Stimulated activated naive CD8-positive, alpha-beta T cell treated with anti-CD3 and anti-CD28 coated beads, Interleukin-15, Interleukin-2, amounts not matched to agents 100 ng/mL and 50 ng/mL, for 24 hours (primary cell): ENCODE measurements at regions not wholly inside any gene's neighbourhood (a gene's known extent, or its start where the extent isn't known, plus 50 kb on each side); places are given as distances from the start of the nearest gene placed in this dataset.

Source experiments
- H3K27ac Mint-ChIP-seq: one replicate; pipeline ENCODE4 v1.8.0; 2021; ENCODE audit warnings: mild to moderate bottlenecking, mixed read lengths
- H3K27me3 Mint-ChIP-seq: one replicate; pipeline ENCODE4 v1.8.0; 2021; ENCODE audit warnings: mixed read lengths
- H3K36me3 Mint-ChIP-seq: one replicate; pipeline ENCODE4 v1.8.0; 2021; ENCODE audit warnings: low read depth, mixed read lengths
- H3K4me1 Mint-ChIP-seq: one replicate; pipeline ENCODE4 v1.8.0; 2021; ENCODE audit warnings: low read depth, mixed read lengths
- H3K4me3 Mint-ChIP-seq: one replicate; pipeline ENCODE4 v1.8.0; 2021; ENCODE audit warnings: mild to moderate bottlenecking, mixed read lengths
- H3K9me3 Mint-ChIP-seq: one replicate; pipeline ENCODE4 v1.8.0; 2021; ENCODE audit warnings: mixed read lengths

- peaks cover 3% of the 10 kb centered on the region for H3K4me1 Mint-ChIP-seq
- no peaks in the 10 kb centered on the region for H3K36me3 Mint-ChIP-seq
- no peaks in the 10 kb centered on the region for H3K27me3 Mint-ChIP-seq
- no peaks in the 10 kb centered on the region for H3K9me3 Mint-ChIP-seq
- no peak overlapping the region for H3K4me3 Mint-ChIP-seq
- no peak overlapping the region for H3K27ac Mint-ChIP-seq
Measured at GRCh38 chrX:68936608-68937007, 107.8 kb downstream of the EFNB1 start.

DNA sequence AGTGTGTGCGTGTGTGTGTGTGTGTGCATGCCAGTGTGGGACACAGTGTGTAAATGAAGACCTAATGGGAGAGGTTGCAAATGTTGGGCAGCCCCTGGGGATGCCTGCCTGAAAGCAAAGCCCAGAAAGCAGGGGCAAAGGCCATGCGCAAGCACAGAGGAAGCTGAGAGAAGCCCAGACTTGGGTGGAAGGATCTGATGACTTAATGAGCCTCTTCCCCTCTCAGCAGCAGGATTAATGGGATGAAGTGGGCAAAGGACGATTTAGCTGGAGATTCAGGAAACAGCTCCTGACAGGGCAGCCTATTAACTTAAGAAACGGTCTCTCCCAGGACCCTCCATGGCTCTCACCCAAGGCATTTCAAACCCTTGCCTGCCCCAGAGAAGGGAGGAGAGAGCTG lies 107.3 kb downstream of the EFNB1 start:
- no peaks in the 10 kb centered on the region for H3K9me3 Mint-ChIP-seq
- H3K27me3 Mint-ChIP-seq = no peaks in the 10 kb centered on the region
- no peaks in the 10 kb centered on the region for H3K36me3 Mint-ChIP-seq

DNA sequence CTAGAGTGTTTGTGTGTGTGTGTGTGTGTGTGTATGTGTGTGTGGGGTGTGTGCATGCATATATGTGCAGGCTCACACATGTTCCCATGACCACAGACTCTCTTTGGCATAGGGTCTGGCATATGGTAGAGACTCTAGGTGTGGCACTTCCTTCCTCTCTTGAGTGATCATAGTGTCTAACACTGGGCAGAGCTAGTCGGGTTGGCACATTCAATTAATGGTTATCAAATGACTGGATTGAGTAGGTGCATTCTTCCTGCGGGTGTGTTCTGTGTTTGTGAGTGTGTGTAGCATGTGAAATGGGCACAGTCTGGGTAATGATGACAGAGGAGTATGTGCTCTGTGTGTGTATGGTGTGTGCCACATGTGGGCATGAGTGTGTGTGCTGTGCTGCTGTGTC lies 106.5 kb downstream of the EFNB1 start:
- H3K4me1 Mint-ChIP-seq = peaks cover 3% of the 10 kb centered on the region

More for the DNA sequence above, 107.3 kb downstream of the EFNB1 start:
- Mint-ChIP-seq H3K4me3 (no peak overlapping the region), H3K27ac (no peak overlapping the region), H3K4me1 (peaks cover 3% of the 10 kb centered on the region)

DNA sequence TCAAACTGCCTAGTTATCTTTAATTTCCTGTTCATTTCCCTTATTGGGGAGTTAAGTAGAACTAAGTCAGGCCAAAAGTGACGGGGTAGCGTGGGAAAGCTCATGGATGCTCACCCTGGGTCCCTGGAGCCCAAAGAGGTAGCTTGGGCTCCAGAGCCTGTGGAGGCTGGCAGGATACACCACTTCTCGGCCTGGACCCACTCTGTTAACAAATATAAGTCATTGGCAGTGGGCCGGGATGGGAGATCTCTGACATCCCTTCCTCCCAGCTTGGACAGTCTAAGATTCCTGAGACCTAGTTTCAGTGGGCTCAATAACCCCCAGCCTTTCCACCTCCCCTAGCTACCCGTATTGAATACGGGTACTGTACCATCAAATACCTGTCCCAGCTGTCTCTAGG lies 106.1 kb downstream of the EFNB1 start:
- H3K27me3 Mint-ChIP-seq = no peaks in the 10 kb centered on the region
- no peak overlapping the region for H3K27ac Mint-ChIP-seq
- no peaks in the 10 kb centered on the region for H3K36me3 Mint-ChIP-seq
- H3K4me1 Mint-ChIP-seq = peaks cover 3% of the 10 kb centered on the region
- H3K4me3 Mint-ChIP-seq = no peak overlapping the region
- H3K9me3 Mint-ChIP-seq = no peaks in the 10 kb centered on the region

More for the DNA sequence above, 106.5 kb downstream of the EFNB1 start:
- H3K27me3 Mint-ChIP-seq = no peaks in the 10 kb centered on the region
- no peaks in the 10 kb centered on the region for H3K9me3 Mint-ChIP-seq
- H3K36me3 Mint-ChIP-seq = no peaks in the 10 kb centered on the region
- H3K27ac Mint-ChIP-seq = no peak overlapping the region
- no peak overlapping the region for H3K4me3 Mint-ChIP-seq

- H3K4me3 Mint-ChIP-seq = no peak overlapping the region
- no peaks in the 10 kb centered on the region for H3K9me3 Mint-ChIP-seq
- no peak overlapping the region for H3K27ac Mint-ChIP-seq
- H3K36me3 Mint-ChIP-seq = no peaks in the 10 kb centered on the region
- H3K4me1 Mint-ChIP-seq = peaks cover 3% of the 10 kb centered on the region
- no peaks in the 10 kb centered on the region for H3K27me3 Mint-ChIP-seq
Measured at GRCh38 chrX:68934421-68934820, 105.6 kb downstream of the EFNB1 start.

DNA sequence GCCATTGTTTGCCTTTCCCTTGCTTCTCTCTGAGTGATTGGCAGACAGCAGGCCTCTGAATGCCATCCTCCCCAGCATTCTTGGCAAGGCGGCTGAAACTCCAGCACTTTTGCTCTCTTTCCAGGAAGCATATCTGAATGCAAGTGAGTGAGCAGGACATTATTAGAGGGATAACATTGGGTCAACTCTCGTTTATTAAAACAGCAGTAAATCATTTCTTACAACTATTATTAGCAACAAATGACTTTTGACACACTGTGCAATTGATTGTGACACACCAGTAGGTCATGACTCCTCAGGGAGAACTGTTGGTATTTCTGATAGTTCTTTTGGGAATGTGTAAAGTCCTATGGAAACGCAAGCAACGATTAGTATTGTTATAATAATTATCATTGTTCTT lies 103.8 kb downstream of the EFNB1 start:
- H3K9me3 Mint-ChIP-seq = no peaks in the 10 kb centered on the region
- H3K36me3 Mint-ChIP-seq = no peaks in the 10 kb centered on the region
- no peak overlapping the region for H3K27ac Mint-ChIP-seq
- H3K4me1 Mint-ChIP-seq = peaks cover 3% of the 10 kb centered on the region
- H3K4me3 Mint-ChIP-seq = no peak overlapping the region
- H3K27me3 Mint-ChIP-seq = no peaks in the 10 kb centered on the region

GRCh38 chrX:68931345-68931744 lies 102.5 kb downstream of the EFNB1 start:
- Mint-ChIP-seq H3K36me3 (no peaks in the 10 kb centered on the region), H3K9me3 (no peaks in the 10 kb centered on the region), H3K4me3 (no peak overlapping the region), H3K27me3 (no peaks in the 10 kb centered on the region), H3K4me1 (peaks cover 3% of the 10 kb centered on the region), H3K27ac (no peak overlapping the region)

DNA sequence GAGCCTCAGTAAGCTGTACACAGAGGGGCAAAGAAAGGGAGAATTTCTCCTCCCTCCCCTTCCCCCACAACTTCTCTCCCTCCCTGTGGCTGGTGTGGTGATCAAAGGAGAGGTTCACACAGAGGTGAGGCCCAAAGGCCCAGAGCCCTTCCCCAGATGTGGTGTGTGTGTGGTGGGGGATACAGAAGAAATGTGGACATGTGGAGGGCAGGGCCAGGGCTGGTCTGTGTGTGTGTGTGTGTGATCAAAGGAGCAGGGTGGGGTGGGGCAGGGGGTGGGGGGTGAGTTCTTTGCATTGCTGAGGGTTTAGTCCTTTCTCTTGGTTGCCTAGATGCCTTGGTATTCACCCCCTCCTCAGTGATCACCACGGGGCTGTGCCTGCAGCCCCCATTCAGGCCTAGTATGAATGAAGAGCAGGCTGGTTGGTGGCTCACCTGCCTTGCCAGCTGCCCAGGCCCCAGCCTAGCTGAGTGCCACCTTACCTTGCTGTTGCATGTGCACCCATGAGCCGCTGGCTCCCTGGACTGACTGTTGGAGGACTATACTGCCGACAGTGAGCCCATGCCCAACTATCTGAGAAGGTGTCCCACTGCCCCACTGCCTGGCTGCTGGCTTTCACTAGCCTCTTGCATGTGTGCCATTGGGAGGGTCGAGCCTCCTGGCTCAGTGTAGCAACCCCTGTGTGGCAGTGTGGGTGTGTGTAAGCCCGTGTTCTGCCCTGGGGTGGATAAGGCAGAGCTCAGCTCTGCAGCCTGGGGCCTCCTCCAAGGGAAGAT lies 101.9 kb downstream of the EFNB1 start:
- Mint-ChIP-seq H3K4me1 (peaks cover 3% of the 10 kb centered on the region), H3K4me3 (no peak overlapping the region), H3K27me3 (no peaks in the 10 kb centered on the region), H3K27ac (no peak overlapping the region), H3K36me3 (no peaks in the 10 kb centered on the region), H3K9me3 (no peaks in the 10 kb centered on the region)

DNA sequence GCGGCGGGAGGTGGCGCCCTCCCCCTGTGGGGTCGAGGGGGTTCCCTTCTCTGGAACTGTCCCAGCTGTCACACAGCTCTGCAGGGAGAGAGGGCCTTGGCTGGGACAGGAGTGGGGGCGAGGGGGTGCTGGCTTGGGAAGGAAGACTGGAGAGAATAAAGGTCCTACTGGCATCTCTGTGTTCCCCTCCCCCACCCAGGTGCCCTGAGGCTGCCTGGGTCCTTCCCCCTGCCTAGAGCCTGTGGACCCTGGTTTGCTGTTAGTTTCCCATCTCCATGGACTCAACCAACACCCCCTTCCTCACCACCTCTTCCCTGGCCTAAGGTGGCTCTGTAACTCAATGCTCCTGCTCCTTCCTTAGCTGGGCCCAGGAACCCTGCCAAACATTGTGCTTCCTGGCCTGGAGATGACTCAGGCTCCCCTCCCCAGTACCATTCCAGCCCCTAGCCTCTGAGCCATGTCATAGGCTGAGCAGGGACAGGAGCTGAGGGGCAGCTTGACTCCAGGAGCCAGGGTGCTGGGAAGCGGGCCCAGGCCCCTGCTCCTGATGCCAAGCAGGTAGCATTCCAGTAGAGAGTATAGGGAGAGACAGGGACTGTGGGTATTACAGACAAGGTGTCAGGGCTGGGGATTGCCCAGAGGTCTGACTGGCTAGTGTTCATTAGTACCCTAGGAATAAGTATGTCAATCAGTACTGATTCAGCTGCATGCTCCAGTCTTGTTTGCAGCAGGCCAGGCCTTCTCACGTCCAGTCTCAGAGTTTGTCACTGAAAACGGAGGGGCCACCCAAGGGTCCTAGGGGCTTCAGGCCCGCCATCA lies 100.7 kb downstream of the EFNB1 start:
- Mint-ChIP-seq H3K4me3 (no peak overlapping the region), H3K9me3 (no peaks in the 10 kb centered on the region), H3K27me3 (no peaks in the 10 kb centered on the region), H3K4me1 (no peaks in the 10 kb centered on the region), H3K36me3 (no peaks in the 10 kb centered on the region), H3K27ac (no peak overlapping the region)

- Mint-ChIP-seq H3K9me3 (no peaks in the 10 kb centered on the region), H3K4me1 (no peaks in the 10 kb centered on the region), H3K36me3 (no peaks in the 10 kb centered on the region), H3K27ac (no peak overlapping the region), H3K4me3 (no peak overlapping the region), H3K27me3 (no peaks in the 10 kb centered on the region)
Measured at GRCh38 chrX:68928401-68928800, 99.6 kb downstream of the EFNB1 start.

GRCh38 chrX:68927178-68927577 lies 98.4 kb downstream of the EFNB1 start:
- H3K27me3 Mint-ChIP-seq = no peaks in the 10 kb centered on the region
- no peaks in the 10 kb centered on the region for H3K9me3 Mint-ChIP-seq
- H3K4me3 Mint-ChIP-seq = no peak overlapping the region
- H3K27ac Mint-ChIP-seq = no peak overlapping the region
- H3K4me1 Mint-ChIP-seq = no peaks in the 10 kb centered on the region
- no peaks in the 10 kb centered on the region for H3K36me3 Mint-ChIP-seq

DNA sequence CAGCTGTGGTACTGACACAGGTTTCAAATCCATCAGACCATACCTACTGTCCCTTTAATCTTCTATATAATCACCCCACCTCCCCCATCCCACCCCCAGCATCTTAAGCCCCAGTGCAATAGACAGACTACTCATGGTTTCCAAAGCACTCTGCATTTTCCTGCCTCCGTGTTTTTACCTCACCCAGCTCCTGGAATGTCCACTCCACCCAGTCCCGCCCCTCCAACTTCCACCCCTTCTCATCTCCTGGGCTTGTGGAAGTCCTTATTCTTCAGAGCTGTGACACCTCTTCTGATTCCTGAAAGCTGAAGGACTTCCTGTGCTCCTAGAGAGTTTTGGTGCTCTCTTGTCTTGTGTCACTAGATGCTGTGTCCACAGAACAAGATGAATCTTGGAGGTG lies 94.3 kb downstream of the EFNB1 start:
- no peaks in the 10 kb centered on the region for H3K27me3 Mint-ChIP-seq
- no peaks in the 10 kb centered on the region for H3K9me3 Mint-ChIP-seq
- no peaks in the 10 kb centered on the region for H3K36me3 Mint-ChIP-seq
- no peaks in the 10 kb centered on the region for H3K4me1 Mint-ChIP-seq
- H3K27ac Mint-ChIP-seq = no peak overlapping the region
- H3K4me3 Mint-ChIP-seq = no peak overlapping the region

GRCh38 chrX:68922013-68922412 lies 93.2 kb downstream of the EFNB1 start:
- Mint-ChIP-seq H3K36me3 (no peaks in the 10 kb centered on the region), H3K4me3 (no peak overlapping the region), H3K27ac (no peak overlapping the region), H3K4me1 (no peaks in the 10 kb centered on the region), H3K9me3 (no peaks in the 10 kb centered on the region), H3K27me3 (no peaks in the 10 kb centered on the region)

DNA sequence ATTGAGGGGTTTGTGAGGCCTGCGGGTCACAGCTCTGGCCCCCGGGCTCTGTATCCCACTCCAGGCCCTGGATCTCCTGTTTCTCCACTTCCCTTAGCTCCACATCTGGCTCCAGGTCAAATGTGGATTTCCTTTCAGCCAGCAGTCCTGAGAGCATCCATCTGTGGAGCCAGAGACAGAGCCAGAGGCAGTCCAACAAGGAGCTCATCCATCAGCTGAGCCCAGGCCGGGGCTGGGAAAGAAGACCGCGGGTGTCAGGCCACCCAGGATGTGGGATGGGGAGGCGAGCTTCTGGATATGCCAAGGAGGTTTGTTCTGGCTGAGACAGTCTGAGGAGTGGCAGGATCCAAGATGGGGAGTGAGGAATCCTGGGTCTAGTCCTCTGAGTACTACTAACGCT lies 91.7 kb downstream of the EFNB1 start:
- H3K4me3 Mint-ChIP-seq = no peak overlapping the region
- H3K36me3 Mint-ChIP-seq = no peaks in the 10 kb centered on the region
- peaks cover 4% of the 10 kb centered on the region for H3K4me1 Mint-ChIP-seq
- H3K9me3 Mint-ChIP-seq = no peaks in the 10 kb centered on the region
- no peak overlapping the region for H3K27ac Mint-ChIP-seq
- H3K27me3 Mint-ChIP-seq = no peaks in the 10 kb centered on the region

DNA sequence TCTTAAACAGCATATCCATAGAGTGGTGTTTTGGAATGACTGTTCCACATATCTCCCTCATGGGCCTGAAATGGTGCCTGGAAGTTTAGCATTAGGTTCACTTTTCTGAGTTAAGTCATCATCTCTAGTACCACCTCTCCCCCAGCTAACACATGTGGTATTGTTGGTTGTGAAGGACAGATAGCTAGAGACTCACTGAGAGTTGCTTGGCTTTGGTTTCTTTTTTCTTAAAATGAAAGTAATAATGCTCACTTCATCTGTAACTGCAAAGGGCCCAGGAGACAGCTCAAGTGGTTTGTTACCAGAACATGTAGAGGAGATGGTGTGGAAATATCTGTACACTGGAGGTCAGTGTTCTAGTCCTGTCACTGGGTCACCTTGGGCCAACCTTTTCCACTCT lies 90.9 kb downstream of the EFNB1 start:
- no peak overlapping the region for H3K27ac Mint-ChIP-seq
- no peak overlapping the region for H3K4me3 Mint-ChIP-seq
- H3K9me3 Mint-ChIP-seq = no peaks in the 10 kb centered on the region
- no peaks in the 10 kb centered on the region for H3K27me3 Mint-ChIP-seq
- H3K36me3 Mint-ChIP-seq = no peaks in the 10 kb centered on the region
- H3K4me1 Mint-ChIP-seq = peaks cover 4% of the 10 kb centered on the region
